A549 (cell line): ENCODE measurements at regions not wholly inside any gene's neighbourhood (a gene's known extent, or its start where the extent isn't known, plus 50 kb on each side); places are given as distances from the start of the nearest gene placed in this dataset.

Experiments
- ATAC-seq, 2 experiments: fragments of 200-7000 bp in 1 of 2; fragments of >200 bp in 1 of 2; cut with Nextera tagmentation in 1 of 2; cut with Tn5 transposase in 1 of 2; 3 replicates each; pipeline versions ENCODE4 v1.8.0 to v1.9.1; 2018 to 2020; ENCODE audit warnings: mild to moderate bottlenecking in 1 of 2, moderate library complexity in 1 of 2
- CTCF ChIA-PET: fragments of 300-600 bp; sonication (Branson Sonifier 250); formaldehyde crosslinking; extraction: SDS; loops from one replicate; lab custom pipeline; 2021; ENCODE audit warnings: antibody characterized with exemption, inconsistent platforms; lab: Yijun Ruan, JAX
- POLR2A ChIA-PET: fragments of 350-600 bp; formaldehyde crosslinking; extraction: SDS; loops from one replicate; lab custom pipeline; 2021; ENCODE audit warnings: antibody characterized with exemption, inconsistent platforms; lab: Yijun Ruan, JAX
- DNase-seq, 2 experiments: peaks; one replicate each; pipeline versions ENCODE4 v3.0.0 to v3.0.0-alpha.2; 2011 to 2016; ENCODE audit warnings: low read depth in 1 of 2, low spot score in 1 of 2
- FAIRE-seq: peaks from 2 replicates; lab custom pipeline; 2011; peaks lifted over from hg19 to GRCh38; lab: Jason Lieb, UNC
- H3K27ac ChIP-seq, 2 experiments: fragments of >200 bp; sonication (Bioruptor Twin); formaldehyde crosslinking; 3 replicates each; pipeline ENCODE4 v1.5.1; 2016 to 2017
- H3K4me1 ChIP-seq: fragments of >200 bp; sonication (Bioruptor Twin); formaldehyde crosslinking; 3 replicates; pipeline ENCODE4 v1.6.1; 2016
- H3K4me2 ChIP-seq: fragments of >200 bp; sonication (Bioruptor Twin); formaldehyde crosslinking; 3 replicates; pipeline ENCODE4 v1.6.1; 2016
- H3K4me3 ChIP-seq: fragments of >200 bp; sonication (Bioruptor Twin); formaldehyde crosslinking; 3 replicates; pipeline ENCODE4 v1.5.1; 2016
- H3K9me3 ChIP-seq: fragments of >200 bp; sonication (Bioruptor Twin); formaldehyde crosslinking; 3 replicates; pipeline ENCODE4 v1.6.1; 2016
- CBX8 ChIP-seq: fragments of 200-600 bp; sonication (generic); IDR thresholded peaks from 2 replicates; pipeline ENCODE4 v1.6.1; 2016
- FOSB ChIP-seq: fragments of 250-450 bp; sonication (Bioruptor Pico); IDR thresholded peaks from 2 replicates; pipeline ENCODE4 v1.5.0; 2020; ENCODE audit warnings: mild to moderate bottlenecking, moderate library complexity
- FOSL2 ChIP-seq, 2 experiments: fragments of 450-650 bp in 1 of 2; fragments of >200 bp in 1 of 2; sonication (Bioruptor Twin) in 1 of 2; formaldehyde crosslinking; IDR thresholded peaks; 2 replicates each; pipeline versions ENCODE4 v1.5.0 to v1.6.1; 2016 to 2020; ENCODE audit warnings: mild to moderate bottlenecking in 1 of 2, moderate library complexity in 1 of 2
- FOXS1 ChIP-seq: fragments of 250-450 bp; sonication (Bioruptor Pico); IDR thresholded peaks from 2 replicates; pipeline ENCODE4 v1.5.0; 2020; ENCODE audit warnings: mild to moderate bottlenecking, moderate library complexity
- HEYL ChIP-seq: fragments of 250-450 bp; sonication (Bioruptor Pico); IDR thresholded peaks from 2 replicates; pipeline ENCODE4 v1.8.0; 2021; ENCODE audit warnings: mild to moderate bottlenecking, moderate library complexity
- HMGXB4 ChIP-seq: fragments of 250-450 bp; sonication (Bioruptor Pico); IDR thresholded peaks from 2 replicates; pipeline ENCODE4 v1.5.0; 2021; ENCODE audit warnings: mild to moderate bottlenecking, moderate library complexity, borderline replicate concordance
- HOXB5 ChIP-seq: fragments of 250-450 bp; sonication (Bioruptor Pico); IDR thresholded peaks from 2 replicates; pipeline ENCODE4 v1.5.0; 2020; ENCODE audit warnings: mild to moderate bottlenecking, moderate library complexity
- KDM5A ChIP-seq: fragments of 200-600 bp; sonication (generic); IDR thresholded peaks from 2 replicates; pipeline ENCODE4 v1.6.1; 2016; ENCODE audit warnings: antibody characterized with exemption, mild to moderate bottlenecking
- MAFK ChIP-seq: fragments of 450-650 bp; IDR thresholded peaks from 2 replicates; pipeline ENCODE4 v1.6.1; 2014; ENCODE audit not compliant: partially characterized antibody
- NFE2L2 ChIP-seq: fragments of 150-350 bp; conservative IDR thresholded peaks from 2 replicates; pipeline ENCODE4 v1.6.1; 2014; ENCODE audit warnings: low read length
- NR3C1 ChIP-seq: fragments of >200 bp; sonication (Bioruptor Twin); formaldehyde crosslinking; IDR thresholded peaks from 3 replicates; pipeline ENCODE4 v1.6.1; 2017
- PHF8 ChIP-seq: fragments of 200-600 bp; sonication (generic); IDR thresholded peaks from 2 replicates; pipeline ENCODE4 v1.6.1; 2016; ENCODE audit warnings: low read depth, mild to moderate bottlenecking, antibody characterized with exemption, moderate library complexity, borderline replicate concordance
- RARB ChIP-seq: fragments of 250-450 bp; sonication (Bioruptor Pico); IDR thresholded peaks from 2 replicates; pipeline ENCODE4 v1.8.0; 2021; ENCODE audit warnings: mild to moderate bottlenecking, moderate library complexity
- SMC3 ChIP-seq: fragments of >200 bp; sonication (Bioruptor Twin); formaldehyde crosslinking; IDR thresholded peaks from 3 replicates; pipeline ENCODE4 v1.6.1; 2018; ENCODE audit warnings: inconsistent platforms
- TFCP2L1 ChIP-seq: fragments of 250-450 bp; sonication (Bioruptor Pico); IDR thresholded peaks from 2 replicates; pipeline ENCODE4 v1.5.0; 2021; ENCODE audit warnings: mild to moderate bottlenecking
- ZC3H11A ChIP-seq: fragments of 450-650 bp; IDR thresholded peaks from 2 replicates; pipeline ENCODE4 v1.6.1; 2014; ENCODE audit warnings: antibody characterized with exemption, mild to moderate bottlenecking
- ZFP36 ChIP-seq: fragments of 450-650 bp; IDR thresholded peaks from 2 replicates; pipeline ENCODE4 v1.6.1; 2014; ENCODE audit warnings: borderline replicate concordance; ENCODE audit not compliant: partially characterized antibody
- ZSCAN20 ChIP-seq: fragments of 250-450 bp; sonication (Bioruptor Pico); IDR thresholded peaks from 2 replicates; pipeline ENCODE4 v1.8.0; 2022; ENCODE audit warnings: mild to moderate bottlenecking, moderate library complexity
- WGBS: methylation state at CpG from one replicate; pipeline ENCODE4 v1.1.6; 2017; ENCODE audit errors: missing lambda C conversion rate; 5-methylcytosine and 5-hydroxymethylcytosine counted together
- TF ChIP-seq, protein P1 (sequence below): fragments of 250-450 bp; sonication (Bioruptor Pico); IDR thresholded peaks from 2 replicates; pipeline ENCODE4 v1.5.0; 2020; ENCODE audit warnings: low read depth, mild to moderate bottlenecking, moderate library complexity

GRCh38 chr4:8763966-8764901, 107.4 kb downstream of the HMX1 start:
- Histone ChIP-seq H3K4me2 (no peak overlapping the region), H3K4me3 (no peak overlapping the region), H3K27ac (no peak overlapping the region), H3K9me3 (no peaks in the 10 kb centered on the region), H3K4me1 (no peaks in the 10 kb centered on the region)
- WGBS: 47% methylated on average over 23 of the region's 35 CpGs
- DNase-seq: no peak
- ChIA-PET POLR2A (no interaction called here), CTCF (no interaction called here)
- TF ChIP-seq KDM5A (no peak), HMGXB4 (CRISPR knock-in tag) (no peak), FOSL2 (IDR thresholded peaks at IDR 0.05) (no peak), FOSL2 (CRISPR knock-in tag; IDR thresholded peaks at IDR 0.05) (no peak), PHF8 (no peak), NR3C1 (no peak), RARB (no peak), MAFK (no peak), TFCP2L1 (CRISPR knock-in tag) (no peak), FOXS1 (no peak), ZC3H11A (no peak), HOXB5 (no peak)
- FAIRE-seq: no peak
- no peak for ATAC-seq

- FAIRE-seq: no peak
- DNase-seq: no peak
- WGBS: 49% methylated on average over 18 of the region's 23 CpGs
- POLR2A ChIA-PET: no interaction called here
- Histone ChIP-seq H3K4me1 (no peaks in the 10 kb centered on the region), H3K4me2 (no peak overlapping the region), H3K27ac (no peak overlapping the region), H3K9me3 (no peaks in the 10 kb centered on the region)
- ATAC-seq: no peak
- TF ChIP-seq, protein P1, sequence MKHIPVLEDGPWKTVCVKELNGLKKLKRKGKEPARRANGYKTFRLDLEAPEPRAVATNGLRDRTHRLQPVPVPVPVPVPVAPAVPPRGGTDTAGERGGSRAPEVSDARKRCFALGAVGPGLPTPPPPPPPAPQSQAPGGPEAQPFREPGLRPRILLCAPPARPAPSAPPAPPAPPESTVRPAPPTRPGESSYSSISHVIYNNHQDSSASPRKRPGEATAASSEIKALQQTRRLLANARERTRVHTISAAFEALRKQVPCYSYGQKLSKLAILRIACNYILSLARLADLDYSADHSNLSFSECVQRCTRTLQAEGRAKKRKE (CRISPR knock-in tag): no peak
- TF ChIP-seq ZSCAN20: no peak
- TF ChIP-seq HEYL: no peak
- no peak for TF ChIP-seq FOSB (CRISPR knock-in tag)
- TF ChIP-seq HMGXB4 (CRISPR knock-in tag): no peak
- TF ChIP-seq KDM5A: no peak
- TF ChIP-seq NFE2L2: no peak
- no peak for TF ChIP-seq FOXS1
- no peak for TF ChIP-seq CBX8
- no peak for TF ChIP-seq ZFP36
- no peak for TF ChIP-seq SMC3
- TF ChIP-seq, all 56 proteins: peak for 0
- H3K4me3 ChIP-seq: no peak overlapping the region
- CTCF ChIA-PET: no interaction called here
Measured at GRCh38 chr4:8762951-8763735, 108.5 kb downstream of the HMX1 start.
